ENCODE measurements at regions not wholly inside any gene's neighbourhood (a gene's known extent, or its start where the extent isn't known, plus 50 kb on each side); places are given as distances from the start of the nearest gene placed in this dataset.

DNA sequence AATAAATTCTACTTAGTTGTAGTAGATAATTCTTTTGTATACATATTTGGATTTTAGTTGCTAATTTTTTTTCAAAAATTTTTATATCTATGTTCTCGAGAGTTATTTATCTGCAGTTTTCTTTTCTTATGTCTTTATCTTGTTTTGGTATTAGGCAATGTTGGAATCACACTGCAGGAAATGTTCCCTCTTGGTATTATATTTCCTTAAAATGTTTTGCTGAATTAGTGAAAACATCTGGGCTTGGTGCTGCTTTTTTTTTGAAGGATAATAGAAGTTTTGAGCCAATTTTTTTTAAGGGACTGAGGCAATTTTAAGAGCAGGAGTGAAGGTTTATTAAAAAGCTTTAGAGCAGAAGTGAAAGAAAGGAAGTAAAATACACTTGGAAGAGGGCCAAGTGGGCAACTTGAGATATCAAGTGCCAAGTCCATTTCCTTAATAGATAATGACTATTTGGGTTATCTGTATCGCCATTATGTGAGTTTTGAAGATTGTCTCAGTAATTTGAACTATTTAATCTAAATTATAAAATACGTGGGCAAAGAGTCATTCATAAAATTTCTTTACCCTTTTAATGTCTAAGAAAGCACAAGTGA lies 1390.1 kb upstream of the CDH8 start:
- ChIA-PET CTCF (interaction anchor here (0.6 kb wide), 1 partner anchor 459 kb away, joined by 3 read pairs; no protein-coding TSS in a partner anchor), RAD21 (ENCODE audit: unreplicated experiment) (no interaction called here), SMC1A (ENCODE audit: uncharacterized antibody, unreplicated experiment) (no interaction called here), POLR2A (no interaction called here)
- no peaks in the 10 kb centered on the region for H3K4me1 ChIP-seq (ENCODE audit: control insufficient read depth, insufficient read depth, low read length)
- H3K4me3 ChIP-seq = no peak overlapping the region
- no peak for TF ChIP-seq RBBP5 (conservative IDR thresholded peaks at IDR 0.05)
- no peak for TF ChIP-seq SREBF1 (IDR thresholded peaks at IDR 0.05; ENCODE audit: low read length)
- no peak for TF ChIP-seq KDM1A (IDR thresholded peaks at IDR 0.05; ENCODE audit: borderline replicate concordance)
- no peak for TF ChIP-seq WRNIP1 (IDR thresholded peaks at IDR 0.05; ENCODE audit: borderline replicate concordance, low read depth, low read length)
- no peak for TF ChIP-seq SREBF2 (IDR thresholded peaks at IDR 0.05; ENCODE audit: low read length)
- no peak for TF ChIP-seq NR2C1 (IDR thresholded peaks at IDR 0.05)
- no peak for TF ChIP-seq HCFC1 (IDR thresholded peaks at IDR 0.05; ENCODE audit: low read length)
- no peak for TF ChIP-seq ATF7 (IDR thresholded peaks at IDR 0.05; ENCODE audit: low read depth)
- no peak for TF ChIP-seq CTCF (IDR thresholded peaks at IDR 0.05 in 2 of 3, conservative IDR thresholded peaks at IDR 0.05 in 1 of 3; ENCODE audit: control insufficient read depth in 2 of 3, extremely low read depth in 1 of 3, insufficient read depth in 1 of 3, low read depth in 3 of 3, low read length in 3 of 3)
- TF ChIP-seq, protein P1, sequence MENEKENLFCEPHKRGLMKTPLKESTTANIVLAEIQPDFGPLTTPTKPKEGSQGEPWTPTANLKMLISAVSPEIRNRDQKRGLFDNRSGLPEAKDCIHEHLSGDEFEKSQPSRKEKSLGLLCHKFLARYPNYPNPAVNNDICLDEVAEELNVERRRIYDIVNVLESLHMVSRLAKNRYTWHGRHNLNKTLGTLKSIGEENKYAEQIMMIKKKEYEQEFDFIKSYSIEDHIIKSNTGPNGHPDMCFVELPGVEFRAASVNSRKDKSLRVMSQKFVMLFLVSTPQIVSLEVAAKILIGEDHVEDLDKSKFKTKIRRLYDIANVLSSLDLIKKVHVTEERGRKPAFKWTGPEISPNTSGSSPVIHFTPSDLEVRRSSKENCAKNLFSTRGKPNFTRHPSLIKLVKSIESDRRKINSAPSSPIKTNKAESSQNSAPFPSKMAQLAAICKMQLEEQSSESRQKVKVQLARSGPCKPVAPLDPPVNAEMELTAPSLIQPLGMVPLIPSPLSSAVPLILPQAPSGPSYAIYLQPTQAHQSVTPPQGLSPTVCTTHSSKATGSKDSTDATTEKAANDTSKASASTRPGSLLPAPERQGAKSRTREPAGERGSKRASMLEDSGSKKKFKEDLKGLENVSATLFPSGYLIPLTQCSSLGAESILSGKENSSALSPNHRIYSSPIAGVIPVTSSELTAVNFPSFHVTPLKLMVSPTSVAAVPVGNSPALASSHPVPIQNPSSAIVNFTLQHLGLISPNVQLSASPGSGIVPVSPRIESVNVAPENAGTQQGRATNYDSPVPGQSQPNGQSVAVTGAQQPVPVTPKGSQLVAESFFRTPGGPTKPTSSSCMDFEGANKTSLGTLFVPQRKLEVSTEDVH (IDR thresholded peaks at IDR 0.05; ENCODE audit: low read depth, partially characterized antibody) = no peak
- TF ChIP-seq CREB1 (IDR thresholded peaks at IDR 0.05; ENCODE audit: low read depth) = no peak
- no peak for TF ChIP-seq YY1 (IDR thresholded peaks at IDR 0.05; ENCODE audit: low read depth, low read length)
- no peak for TF ChIP-seq MXI1 (IDR thresholded peaks at IDR 0.05; ENCODE audit: low read depth, low read length)
- TF ChIP-seq CUX1 (IDR thresholded peaks at IDR 0.05; ENCODE audit: insufficient replicate concordance, low read depth, low read length) = no peak
- no peak overlapping the region for H3K4me2 ChIP-seq (ENCODE audit: control insufficient read depth, insufficient read depth)
- no TSS peak for BruUV-seq (replicated peaks)
- FAIRE-seq (no peak), DNase-seq (ENCODE audit: low read depth, low spot score) (no peak), ATAC-seq (no peak)
- H3K36me3 ChIP-seq (ENCODE audit: control insufficient read depth in 2 of 2, insufficient read depth in 2 of 2, low read length in 1 of 2) = no peaks in the 10 kb centered on the region
- intact Hi-C loops (cut with micrococcal nuclease; ENCODE audit: unreplicated experiment) (no loop called here), in situ Hi-C loops (cut with MboI) (no loop called here)
- no peak overlapping the region for H3K27ac ChIP-seq (ENCODE audit: control insufficient read depth, insufficient read depth)
- H3K9ac ChIP-seq (ENCODE audit: control insufficient read depth, insufficient read depth, low read length) = no peak overlapping the region
- H4K20me1 ChIP-seq (ENCODE audit: control insufficient read depth, insufficient read depth) = no peaks in the 10 kb centered on the region
- H3K27me3 ChIP-seq (replicated peaks in 1 of 2; ENCODE audit: control insufficient read depth in 2 of 2, insufficient read depth in 2 of 2, low read length in 1 of 2) = no peaks in the 10 kb centered on the region
- no peaks in the 10 kb centered on the region for H3K9me3 ChIP-seq (replicated peaks; ENCODE audit: control insufficient read depth, insufficient read depth, low read length)
- 0% methylated on average over 3 of the region's 3 CpGs for WGBS (ENCODE audit: insufficient coverage, insufficient replicate concordance, low lambda C conversion rate, missing lambda C conversion rate)
- no peaks in the 10 kb centered on the region for H3K79me2 ChIP-seq (ENCODE audit: control insufficient read depth, insufficient read depth, low read length)
- no peak overlapping the region for H2AFZ ChIP-seq (ENCODE audit: control insufficient read depth, low read depth, low read length)
